ENCODE measurements at regions not wholly inside any gene's neighbourhood (a gene's known extent, or its start where the extent isn't known, plus 50 kb on each side); places are given as distances from the start of the nearest gene placed in this dataset.

DNA sequence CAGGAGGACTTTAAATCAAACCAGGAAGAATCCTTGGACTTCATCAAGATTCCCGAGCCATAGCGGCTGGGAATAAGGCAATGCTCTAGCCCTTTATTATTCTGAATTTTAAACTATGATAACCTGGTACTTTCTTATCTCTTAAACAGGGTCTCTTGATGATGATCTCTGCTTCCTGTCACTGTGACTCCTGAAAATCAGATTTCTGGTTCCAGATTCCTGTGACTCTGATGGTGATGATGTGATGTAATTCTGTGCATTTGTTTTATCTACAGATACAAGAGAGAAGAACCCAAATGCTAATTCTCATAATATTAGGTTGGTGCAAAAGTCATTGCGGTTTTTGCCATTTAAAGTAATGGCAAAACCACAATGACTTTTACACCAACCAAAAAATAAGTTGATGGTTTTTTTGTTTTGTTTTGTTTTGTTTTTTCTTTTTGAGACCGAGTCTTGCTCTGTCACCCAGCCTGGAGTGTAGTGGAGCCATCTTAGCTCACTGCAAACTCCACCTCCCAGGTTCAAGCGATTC lies 116.3 kb upstream of the CREB1 start:
- whole genome bisulfite sequencing, 2 donors = 87 to 93% methylated on average over 5 of the region's 5 CpGs
- no peak for DNase-seq (ENCODE audit: low spot score in 2 of 2)
- TF ChIP-seq, protein P1, sequence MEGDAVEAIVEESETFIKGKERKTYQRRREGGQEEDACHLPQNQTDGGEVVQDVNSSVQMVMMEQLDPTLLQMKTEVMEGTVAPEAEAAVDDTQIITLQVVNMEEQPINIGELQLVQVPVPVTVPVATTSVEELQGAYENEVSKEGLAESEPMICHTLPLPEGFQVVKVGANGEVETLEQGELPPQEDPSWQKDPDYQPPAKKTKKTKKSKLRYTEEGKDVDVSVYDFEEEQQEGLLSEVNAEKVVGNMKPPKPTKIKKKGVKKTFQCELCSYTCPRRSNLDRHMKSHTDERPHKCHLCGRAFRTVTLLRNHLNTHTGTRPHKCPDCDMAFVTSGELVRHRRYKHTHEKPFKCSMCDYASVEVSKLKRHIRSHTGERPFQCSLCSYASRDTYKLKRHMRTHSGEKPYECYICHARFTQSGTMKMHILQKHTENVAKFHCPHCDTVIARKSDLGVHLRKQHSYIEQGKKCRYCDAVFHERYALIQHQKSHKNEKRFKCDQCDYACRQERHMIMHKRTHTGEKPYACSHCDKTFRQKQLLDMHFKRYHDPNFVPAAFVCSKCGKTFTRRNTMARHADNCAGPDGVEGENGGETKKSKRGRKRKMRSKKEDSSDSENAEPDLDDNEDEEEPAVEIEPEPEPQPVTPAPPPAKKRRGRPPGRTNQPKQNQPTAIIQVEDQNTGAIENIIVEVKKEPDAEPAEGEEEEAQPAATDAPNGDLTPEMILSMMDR (IDR thresholded peaks at IDR 0.05) = no peak
- no peak overlapping the region for H3K4me3 ChIP-seq (ENCODE audit: low read depth, poor library complexity, severe bottlenecking)
- intact Hi-C loops (cut with DNase I; ENCODE audit: low total_unique reads) = no loop called here

DNA sequence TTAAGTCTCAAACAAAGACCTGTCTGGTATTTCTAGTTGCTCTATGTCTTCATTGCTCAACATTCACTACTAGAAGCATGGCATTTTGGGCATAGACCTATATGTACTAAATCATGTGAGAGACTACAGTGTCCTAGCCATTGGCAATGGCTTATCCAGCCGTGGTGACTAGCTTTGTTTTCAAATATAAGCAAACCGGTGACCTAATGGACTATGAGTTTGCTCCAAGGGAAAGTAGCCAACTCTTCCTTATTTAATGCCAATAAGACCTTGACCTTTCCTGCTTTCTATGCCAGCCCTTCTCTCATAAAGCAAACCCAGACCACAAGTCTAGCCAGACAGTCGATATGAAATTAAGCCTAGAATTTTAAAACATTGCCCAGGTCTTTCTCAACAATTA lies 113.7 kb upstream of the CREB1 start:
- TF ChIP-seq POLR2A (IDR thresholded peaks at IDR 0.05) = no peak
- TF ChIP-seq, protein P1 (IDR thresholded peaks at IDR 0.05) = no peak
- WGBS, 2 donors = 71 to 76% methylated on average over 3 of the region's 3 CpGs
- no peak for DNase-seq (ENCODE audit: low spot score in 2 of 2)
- no peak overlapping the region for H3K4me3 ChIP-seq (ENCODE audit: low read depth, poor library complexity, severe bottlenecking)
- intact Hi-C loops (cut with DNase I; ENCODE audit: low total_unique reads) = no loop called here

DNA sequence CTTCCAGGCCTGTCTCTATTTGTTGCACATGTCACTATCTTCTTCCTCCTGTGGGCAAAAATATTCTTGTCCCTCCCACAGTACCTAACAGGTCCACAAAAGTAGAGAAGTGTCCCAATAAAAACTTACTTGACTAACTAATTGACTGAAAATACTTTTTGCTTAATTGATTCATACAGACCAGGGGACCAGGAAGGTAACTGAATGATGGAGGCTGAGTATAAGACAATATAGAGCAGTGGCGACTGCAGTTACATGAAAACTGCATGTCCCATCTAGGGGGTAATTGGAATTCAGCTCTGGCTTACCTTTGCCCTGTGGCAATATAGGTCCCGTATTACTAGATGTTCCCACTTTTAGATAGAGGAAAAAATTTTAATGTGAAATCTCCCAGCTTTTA lies 112.9 kb upstream of the CREB1 start:
- intact Hi-C loops (cut with DNase I; ENCODE audit: low total_unique reads) = no loop called here
- WGBS, 2 donors = 95 to 99% methylated on average over 2 of the region's 2 CpGs
- TF ChIP-seq, protein P1 (IDR thresholded peaks at IDR 0.05) = no peak
- H3K4me3 ChIP-seq (ENCODE audit: low read depth, poor library complexity, severe bottlenecking) = no peak overlapping the region
- DNase-seq (ENCODE audit: low spot score in 2 of 2) = no peak

DNA sequence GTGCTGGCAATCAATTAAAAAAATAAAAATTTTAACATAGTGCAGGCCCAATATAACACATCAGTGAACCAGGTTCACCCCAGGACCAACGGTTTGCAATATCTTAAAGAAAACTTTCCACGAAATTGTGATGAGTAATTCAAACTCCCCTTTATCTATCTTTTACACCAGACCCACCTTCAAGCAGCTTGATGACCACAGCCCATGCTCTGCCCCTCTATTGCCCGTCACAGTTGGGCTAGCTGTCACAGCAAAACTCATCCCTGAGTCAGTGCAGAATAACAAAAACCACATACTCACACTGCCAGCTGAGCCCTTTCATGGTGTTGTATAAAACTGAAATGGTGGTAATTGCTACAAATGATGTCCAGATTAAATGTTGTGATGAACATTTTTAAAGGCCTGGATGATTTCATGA lies 112.5 kb upstream of the CREB1 start:
- no peak for DNase-seq (ENCODE audit: low spot score in 2 of 2)
- WGBS, 2 donors = 90 to 91% methylated on average over 3 of the region's 3 CpGs
- intact Hi-C loops (cut with DNase I; ENCODE audit: low total_unique reads) = no loop called here
- TF ChIP-seq POLR2A (IDR thresholded peaks at IDR 0.05) = no peak
- TF ChIP-seq, protein P1 (IDR thresholded peaks at IDR 0.05) = no peak
- no peak overlapping the region for H3K4me3 ChIP-seq (ENCODE audit: low read depth, poor library complexity, severe bottlenecking)

DNA sequence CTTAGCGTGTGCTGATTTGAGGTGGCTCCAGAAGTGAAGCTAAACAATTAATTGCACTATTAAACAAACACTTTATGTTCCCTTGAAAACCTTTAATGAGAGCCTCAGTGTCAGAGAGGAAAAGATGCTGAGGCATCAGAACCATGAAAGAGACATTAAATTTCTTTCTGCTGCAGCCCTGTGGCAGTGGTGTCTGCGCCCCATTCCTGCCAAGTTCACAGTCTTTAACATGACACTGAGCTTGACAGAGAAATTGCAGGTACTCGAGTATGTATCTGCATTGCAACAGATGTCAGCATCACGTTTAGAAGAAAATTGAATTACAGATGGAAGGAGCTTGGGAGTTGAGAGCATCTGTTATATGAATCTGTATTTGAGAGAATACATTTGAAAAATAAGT lies 111.3 kb upstream of the CREB1 start:
- 55 to 58% methylated on average over 4 of the region's 4 CpGs for WGBS, 2 donors
- intact Hi-C loops (cut with DNase I; ENCODE audit: low total_unique reads) = no loop called here
- no peak overlapping the region for H3K4me3 ChIP-seq (ENCODE audit: low read depth, poor library complexity, severe bottlenecking)
- TF ChIP-seq, protein P1 (IDR thresholded peaks at IDR 0.05) = no peak
- TF ChIP-seq POLR2A (IDR thresholded peaks at IDR 0.05) = no peak
- no peak for DNase-seq (ENCODE audit: low spot score in 2 of 2)

DNA sequence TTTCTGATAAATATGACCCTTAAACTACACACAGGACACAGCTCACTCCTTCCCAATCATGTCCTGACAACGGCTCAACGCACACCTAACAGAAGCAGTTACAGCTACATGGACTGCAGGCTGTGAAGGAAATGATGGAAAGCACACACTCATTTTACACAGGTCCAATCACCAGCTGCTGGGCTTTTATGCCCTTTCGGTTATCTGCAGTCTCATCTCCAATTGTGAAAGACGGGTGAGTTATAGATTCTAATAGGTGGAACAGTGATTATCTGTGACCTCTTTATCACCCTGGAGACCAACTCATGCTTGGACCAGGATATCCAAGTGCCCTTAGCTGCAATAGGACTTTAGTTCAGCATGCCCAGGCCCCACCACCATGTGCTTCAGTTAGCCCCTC lies 110.4 kb upstream of the CREB1 start:
- no peak overlapping the region for H3K4me3 ChIP-seq (ENCODE audit: low read depth, poor library complexity, severe bottlenecking)
- intact Hi-C loops (cut with DNase I; ENCODE audit: low total_unique reads) = no loop called here
- TF ChIP-seq, protein P1 (IDR thresholded peaks at IDR 0.05) = no peak
- TF ChIP-seq POLR2A (IDR thresholded peaks at IDR 0.05) = no peak
- 93 to 95% methylated on average over 4 of the region's 4 CpGs for WGBS, 2 donors
- no peak for DNase-seq (ENCODE audit: low spot score in 2 of 2)

All from lower leg skin (tissue), 4 donors.